Gastrocnemius medialis (tissue), 4 donors: ENCODE measurements at regions not wholly inside any gene's neighbourhood (a gene's known extent, or its start where the extent isn't known, plus 50 kb on each side); places are given as distances from the start of the nearest gene placed in this dataset.

ENCODE experiments used
- ATAC-seq, 2 donors: fragments of 150-250 bp; one replicate each; pipeline ENCODE4 v1.9.1; 2016
- DNase-seq, 2 donors: peaks; one replicate each; pipeline ENCODE4 v3.0.0-alpha.2; 2019
- H3K27ac ChIP-seq, 4 donors: fragments of 200-600 bp; sonication (generic); 1 replicate in 1 of 4; 2 replicates in 3 of 4; pipeline ENCODE4 v1.5.1; 2016 to 2018; ENCODE audit warnings: mild to moderate bottlenecking in 2 of 4, moderate library complexity in 1 of 4
- H3K27me3 ChIP-seq, 3 donors: fragments of 200-600 bp; sonication (generic) in 2 of 3; 1 replicate in 1 of 3; 2 replicates in 2 of 3; pipeline versions ENCODE4 v1.5.1 to v1.6.0; 2016 to 2019; ENCODE audit warnings: mild to moderate bottlenecking in 1 of 3, moderate library complexity in 1 of 3
- H3K36me3 ChIP-seq, 2 donors: fragments of 200-600 bp; sonication (generic) in 1 of 2; one replicate each; pipeline ENCODE4 v1.5.1; 2017 to 2018
- H3K4me1 ChIP-seq, 2 donors: fragments of 200-600 bp; sonication (generic) in 1 of 2; one replicate each; pipeline ENCODE4 v1.5.1; 2016 to 2017; ENCODE audit warnings: mild to moderate bottlenecking in 2 of 2
- H3K4me3 ChIP-seq, 4 donors: fragments of 200-600 bp; sonication (generic) in 3 of 4; 1 replicate in 1 of 4; 2 replicates in 3 of 4; pipeline ENCODE4 v1.5.1; 2016 to 2019; ENCODE audit warnings: mild to moderate bottlenecking in 2 of 4
- H3K9me3 ChIP-seq, 3 donors: fragments of 200-600 bp; sonication (generic) in 2 of 3; 1 replicate in 1 of 3; 2 replicates in 2 of 3; pipeline ENCODE4 v1.5.1; 2016 to 2019
- CTCF ChIP-seq, 5 experiments: fragments of 450-650 bp in 3 of 5; fragments of 200-600 bp in 2 of 5; sonication (generic) in 2 of 5; IDR thresholded peaks in 4 of 5; conservative IDR thresholded peaks in 1 of 5; 1 replicate in 4 of 5; 2 replicates in 1 of 5; pipeline ENCODE4 v1.5.1; 2016 to 2019; ENCODE audit warnings: antibody characterized with exemption in 5 of 5, mild to moderate bottlenecking in 3 of 5, moderate library complexity in 3 of 5
- POLR2A ChIP-seq, 2 donors: fragments of 450-650 bp; IDR thresholded peaks; one replicate each; pipeline ENCODE4 v1.6.1; 2017; ENCODE audit warnings: antibody characterized with exemption in 2 of 2, mild to moderate bottlenecking in 2 of 2, moderate library complexity in 2 of 2
- in situ Hi-C, 4 donors: fragments of 200-750 bp; cut with MboI; loops; one replicate each; pipeline versions ENCODE4 v1.15.0 to v1.8.0; 2017; ENCODE audit warnings: low sequenced_read_pairs in 4 of 4
- intact Hi-C: fragments of 100-400 bp; cut with DNase I; formaldehyde crosslinking; loops from one replicate; pipeline ENCODE4 v1.15.1; 2023; ENCODE audit warnings: low total_unique reads

- H3K9me3 ChIP-seq, result no peaks in the 10 kb centered on the region
- in situ Hi-C loops, result no loop called here
- intact Hi-C loops, result no loop called here
- H3K27ac ChIP-seq, result no peak overlapping the region
- H3K4me3 ChIP-seq, result no peak overlapping the region
- no peaks in the 10 kb centered on the region for H3K4me1 ChIP-seq
- ATAC-seq, result no peak
- H3K27me3 ChIP-seq, result no peaks in the 10 kb centered on the region
- no peaks in the 10 kb centered on the region for H3K36me3 ChIP-seq
- TF ChIP-seq CTCF (IDR thresholded peaks at IDR 0.05 in 4 of 5, conservative IDR thresholded peaks at IDR 0.05 in 1 of 5) (no peak), POLR2A (IDR thresholded peaks at IDR 0.05) (no peak)
- DNase-seq, result no peak
Measured at GRCh38 chr18:30920757-30921156, 121.8 kb downstream of the DSC3 start.

- in situ Hi-C loops, result no loop called here
- no peak for DNase-seq
- TF ChIP-seq POLR2A (IDR thresholded peaks at IDR 0.05) (no peak), CTCF (IDR thresholded peaks at IDR 0.05 in 4 of 5, conservative IDR thresholded peaks at IDR 0.05 in 1 of 5) (no peak)
Measured at GRCh38 chr18:30920351-30920750, 122.2 kb downstream of the DSC3 start.

GRCh38 chr18:30917651-30918050, 124.9 kb downstream of the DSC3 start:
- H3K4me1 ChIP-seq, result no peaks in the 10 kb centered on the region
- H3K27ac ChIP-seq, result no peak overlapping the region
- in situ Hi-C loops, result no loop called here
- intact Hi-C loops, result no loop called here
- H3K4me3 ChIP-seq, result no peak overlapping the region
- TF ChIP-seq CTCF (IDR thresholded peaks at IDR 0.05 in 4 of 5, conservative IDR thresholded peaks at IDR 0.05 in 1 of 5) (no peak), POLR2A (IDR thresholded peaks at IDR 0.05) (no peak)
- H3K36me3 ChIP-seq, result no peaks in the 10 kb centered on the region
- H3K9me3 ChIP-seq, result no peaks in the 10 kb centered on the region
- DNase-seq, result no peak
- H3K27me3 ChIP-seq, result no peaks in the 10 kb centered on the region
- ATAC-seq, result no peak

More at GRCh38 chr18:30920351-30920750, 122.2 kb downstream of the DSC3 start:
- no peak overlapping the region for H3K4me3 ChIP-seq
- intact Hi-C loops, result no loop called here
- H3K4me1 ChIP-seq, result no peaks in the 10 kb centered on the region
- no peak for ATAC-seq
- no peaks in the 10 kb centered on the region for H3K27me3 ChIP-seq
- H3K9me3 ChIP-seq, result no peaks in the 10 kb centered on the region
- no peaks in the 10 kb centered on the region for H3K36me3 ChIP-seq
- no peak overlapping the region for H3K27ac ChIP-seq

GRCh38 chr18:30915336-30915988, 127.1 kb downstream of the DSC3 start:
- no peak overlapping the region for H3K27ac ChIP-seq
- no peaks in the 10 kb centered on the region for H3K36me3 ChIP-seq
- in situ Hi-C loops, result no loop called here
- ATAC-seq, result no peak
- H3K4me1 ChIP-seq, result no peaks in the 10 kb centered on the region
- no peak overlapping the region for H3K4me3 ChIP-seq
- no peak for TF ChIP-seq POLR2A (IDR thresholded peaks at IDR 0.05)
- no peak for TF ChIP-seq CTCF (IDR thresholded peaks at IDR 0.05 in 4 of 5, conservative IDR thresholded peaks at IDR 0.05 in 1 of 5)
- no peak for DNase-seq
- no peaks in the 10 kb centered on the region for H3K9me3 ChIP-seq
- intact Hi-C loops, result no loop called here
- no peaks in the 10 kb centered on the region for H3K27me3 ChIP-seq

- H3K9me3 ChIP-seq, result no peaks in the 10 kb centered on the region
- DNase-seq, result no peak
- H3K4me3 ChIP-seq, result no peak overlapping the region
- intact Hi-C loops (no loop called here), in situ Hi-C loops (no loop called here)
- H3K36me3 ChIP-seq, result no peaks in the 10 kb centered on the region
- TF ChIP-seq POLR2A (IDR thresholded peaks at IDR 0.05), result no peak
- no peak for TF ChIP-seq CTCF (IDR thresholded peaks at IDR 0.05 in 4 of 5, conservative IDR thresholded peaks at IDR 0.05 in 1 of 5)
- H3K27ac ChIP-seq, result no peak overlapping the region
- no peaks in the 10 kb centered on the region for H3K27me3 ChIP-seq
- H3K4me1 ChIP-seq, result no peaks in the 10 kb centered on the region
- no peak for ATAC-seq
Measured at GRCh38 chr18:30908381-30908780, 134.2 kb downstream of the DSC3 start.
